Head of caudate nucleus (tissue), 42 donors: ENCODE measurements at regions not wholly inside any gene's neighbourhood (a gene's known extent, or its start where the extent isn't known, plus 50 kb on each side); places are given as distances from the start of the nearest gene placed in this dataset.

Experiments used
- DNase-seq, 42 donors: peaks; one replicate each; pipeline versions ENCODE4 v3.0.0 to v3.0.0-alpha.2; 2020 to 2021; ENCODE audit warnings: mixed read lengths in 7 of 42
- intact Hi-C: fragments of 100-400 bp; cut with DNase I; formaldehyde crosslinking; loops from one replicate; pipeline ENCODE4 v1.15.0; 2022

DNA sequence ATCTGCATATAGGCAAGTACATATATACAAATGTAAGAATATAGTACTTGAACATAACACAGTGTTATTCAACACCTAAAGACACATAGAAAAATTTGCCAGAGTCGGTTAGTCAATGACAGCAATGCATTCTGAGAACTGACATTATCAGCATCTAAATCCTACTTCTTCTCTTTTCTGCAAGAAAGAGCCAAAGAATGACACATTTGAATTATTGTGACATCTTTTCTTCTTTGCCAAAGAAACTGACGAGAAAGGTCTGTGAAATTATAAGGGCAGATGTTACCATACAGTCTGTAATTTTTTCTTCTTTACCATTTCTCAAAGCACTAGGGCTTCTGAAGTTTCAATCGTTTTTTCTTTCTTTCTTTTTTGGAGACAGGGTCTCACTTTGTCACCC is 350.9 kb upstream of the NBEA start:
- intact Hi-C loops, result no loop called here
- DNase-seq, result no peak

DNA sequence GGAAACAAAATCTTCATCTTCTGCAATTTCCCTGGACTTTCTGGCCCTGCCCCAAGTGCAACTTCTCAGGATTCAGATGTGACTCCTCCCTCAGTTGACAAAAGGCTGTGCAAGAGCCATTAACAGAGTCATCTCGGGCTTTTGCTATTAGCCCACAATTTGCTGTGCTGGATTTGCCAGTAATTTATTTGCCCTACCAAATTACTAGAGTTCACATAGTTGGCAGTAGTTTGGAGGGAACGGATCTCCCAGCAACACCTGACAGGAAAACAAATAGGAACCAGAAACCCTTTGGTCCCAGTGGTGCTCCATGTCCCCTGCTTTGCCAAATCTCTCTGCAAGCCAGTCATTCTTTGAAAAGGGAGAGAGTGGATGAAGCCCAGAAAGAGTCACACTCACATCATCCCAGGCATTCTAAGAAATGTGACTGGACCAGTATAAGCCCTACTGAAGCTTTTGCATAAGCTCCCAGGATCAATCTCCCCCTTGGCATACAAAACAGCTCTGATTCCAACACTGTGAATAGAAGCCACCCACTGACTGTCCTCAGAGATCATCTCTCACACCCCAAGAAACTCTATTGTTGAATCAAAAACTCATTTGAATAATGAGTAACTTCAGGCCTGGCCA is 350.1 kb upstream of the NBEA start:
- DNase-seq, result peak in 12 of 42 donors; percentile 9 to 56 (median 23)
- intact Hi-C loops, result no loop called here

DNA sequence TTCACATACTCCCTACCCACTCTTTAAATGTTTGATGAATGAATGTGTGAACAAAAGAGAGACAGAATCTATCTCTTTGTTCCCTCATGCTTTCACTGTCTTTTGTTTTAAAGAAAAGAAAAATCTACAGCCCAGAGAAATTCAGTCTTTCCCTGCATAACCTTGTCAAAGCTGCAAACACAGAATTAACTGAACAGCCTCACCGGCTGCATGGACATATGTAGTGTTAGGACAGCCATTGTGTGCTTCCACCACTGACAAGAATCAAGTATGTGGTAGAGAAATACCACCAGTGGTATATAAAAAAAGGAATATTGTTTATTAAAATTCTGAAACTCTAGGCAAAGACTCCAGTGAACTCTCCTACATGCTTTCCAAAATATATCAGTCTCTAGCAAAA is 348.4 kb upstream of the NBEA start:
- intact Hi-C loops, result no loop called here
- DNase-seq, result no peak

DNA sequence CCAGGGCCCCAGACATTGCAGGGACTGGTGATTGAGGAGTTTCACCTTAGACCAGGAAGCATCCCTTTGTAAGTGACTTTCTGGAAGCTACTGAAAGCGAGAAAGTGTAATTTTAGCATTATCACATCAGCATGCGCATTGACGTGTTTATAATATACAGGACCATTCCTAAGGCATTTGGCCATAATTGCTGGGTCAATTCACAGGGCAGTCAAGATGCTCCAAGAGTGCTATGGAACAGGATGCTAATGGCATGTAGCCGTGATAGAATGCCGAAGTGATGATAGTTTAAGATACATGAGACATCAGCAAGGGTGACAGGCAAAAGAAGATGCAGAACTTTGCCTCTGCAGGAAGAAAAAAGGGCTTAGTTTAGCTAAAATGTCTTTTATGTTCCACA is 347.6 kb upstream of the NBEA start:
- intact Hi-C loops, result no loop called here
- DNase-seq, result no peak

DNA sequence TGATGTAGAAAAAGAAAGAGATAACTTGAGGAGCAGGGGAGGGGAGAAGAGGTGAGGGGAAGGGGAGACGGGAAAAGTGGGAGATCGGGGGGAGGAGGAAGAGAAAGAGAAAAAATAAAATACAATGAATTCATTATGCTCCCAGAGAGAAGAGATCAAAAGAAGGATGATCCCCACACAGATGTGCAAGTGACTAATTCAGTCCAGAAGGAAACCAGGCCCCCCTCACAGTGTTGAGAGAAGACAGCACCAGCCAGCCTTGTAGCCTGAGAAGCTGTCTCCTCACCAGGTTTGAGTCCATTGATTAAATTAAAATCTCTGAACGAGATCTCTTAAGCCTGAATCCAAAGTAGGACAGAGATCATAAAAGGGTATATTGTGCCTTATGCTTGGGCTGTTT is 333.7 kb upstream of the NBEA start:
- intact Hi-C loops, result no loop called here
- DNase-seq, result no peak

DNA sequence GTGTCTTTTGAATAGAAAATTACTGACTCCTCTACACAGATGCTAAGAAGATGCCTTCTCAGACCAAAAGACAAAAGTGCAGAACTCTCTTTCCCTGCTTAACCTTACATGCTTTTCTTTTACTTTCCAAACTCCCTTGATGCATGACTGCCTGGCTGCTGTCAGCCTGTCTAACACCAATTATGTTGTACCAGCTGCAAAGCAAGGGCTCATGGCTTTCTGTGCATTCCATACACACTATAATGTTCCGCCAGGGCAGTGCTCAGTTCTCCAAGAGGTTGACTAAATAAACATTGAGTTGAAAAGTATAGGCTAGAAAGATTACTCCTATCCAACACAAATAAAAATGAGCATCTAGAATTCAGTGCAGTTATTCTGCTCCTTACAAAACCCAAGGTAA is 330.4 kb upstream of the NBEA start:
- intact Hi-C loops, result no loop called here

DNA sequence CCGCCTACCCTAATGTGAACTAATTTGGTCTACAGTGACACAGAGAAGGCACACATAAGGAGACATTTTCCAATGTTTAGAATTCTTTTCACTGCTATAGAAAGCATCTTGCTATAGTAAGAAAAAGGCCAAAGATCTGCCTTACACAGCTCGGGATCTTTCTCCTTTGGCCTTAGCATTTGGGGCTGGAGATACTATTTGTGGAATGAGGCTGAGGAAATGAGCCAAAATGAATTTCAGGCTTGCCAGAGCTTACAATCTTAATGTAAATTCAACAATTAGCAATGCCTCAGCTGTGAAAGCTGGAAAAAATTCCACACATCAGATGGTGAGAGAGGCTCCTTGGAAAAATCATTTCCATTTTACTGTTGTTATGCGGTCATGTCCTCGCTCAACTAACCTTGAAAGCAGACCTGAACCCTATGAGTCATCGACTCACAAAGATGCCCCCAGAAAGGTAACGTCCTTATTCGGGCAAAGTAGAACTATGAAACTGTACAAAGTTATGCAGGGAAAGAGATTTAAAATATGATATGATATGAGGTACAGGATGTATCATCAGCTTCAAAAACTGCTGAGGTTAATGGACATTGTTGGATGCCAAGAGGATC is 324.5 kb upstream of the NBEA start:
- no peak for DNase-seq
- intact Hi-C loops, result no loop called here

More for the DNA sequence above, 330.4 kb upstream of the NBEA start:
- DNase-seq, result no peak

DNA sequence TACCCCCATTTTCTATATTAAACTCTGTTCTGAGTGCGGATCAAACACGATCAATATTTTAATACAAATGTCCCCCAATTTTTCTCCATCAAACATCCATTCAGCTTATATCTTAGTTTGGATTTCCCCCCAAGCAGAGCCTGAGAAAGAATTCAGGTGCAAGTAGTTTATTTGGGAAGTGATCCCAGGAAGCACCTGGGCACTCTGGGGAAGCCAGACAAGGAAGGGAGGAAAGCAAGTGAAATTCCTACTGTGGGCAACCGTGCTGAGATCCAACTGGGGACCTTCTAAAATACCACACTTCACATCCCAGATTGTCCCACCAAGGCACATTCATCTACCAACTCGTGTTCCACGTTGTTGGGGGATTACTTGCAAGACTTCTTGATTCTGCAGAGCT is 323.4 kb upstream of the NBEA start:
- intact Hi-C loops, result no loop called here
- DNase-seq, result no peak

DNA sequence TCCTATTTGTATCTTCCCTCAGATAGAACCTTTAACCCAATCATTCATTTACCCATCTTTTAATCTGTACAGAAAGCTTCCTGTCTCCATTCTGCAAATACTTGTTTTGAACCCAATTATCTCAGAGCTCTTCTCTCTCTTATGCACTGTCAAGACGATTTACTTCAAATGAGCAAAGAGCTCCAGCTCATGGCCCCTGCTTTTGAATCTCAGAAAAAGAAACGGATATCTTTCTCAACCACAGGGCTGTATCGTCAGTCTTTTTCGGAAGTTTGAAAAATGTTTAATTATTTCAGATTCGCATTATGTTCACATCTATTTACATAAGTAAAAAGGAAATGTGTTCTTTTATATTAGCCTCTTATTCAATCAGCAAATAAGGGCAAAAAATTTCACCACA is 322.7 kb upstream of the NBEA start:
- intact Hi-C loops, result no loop called here
- DNase-seq, result no peak

DNA sequence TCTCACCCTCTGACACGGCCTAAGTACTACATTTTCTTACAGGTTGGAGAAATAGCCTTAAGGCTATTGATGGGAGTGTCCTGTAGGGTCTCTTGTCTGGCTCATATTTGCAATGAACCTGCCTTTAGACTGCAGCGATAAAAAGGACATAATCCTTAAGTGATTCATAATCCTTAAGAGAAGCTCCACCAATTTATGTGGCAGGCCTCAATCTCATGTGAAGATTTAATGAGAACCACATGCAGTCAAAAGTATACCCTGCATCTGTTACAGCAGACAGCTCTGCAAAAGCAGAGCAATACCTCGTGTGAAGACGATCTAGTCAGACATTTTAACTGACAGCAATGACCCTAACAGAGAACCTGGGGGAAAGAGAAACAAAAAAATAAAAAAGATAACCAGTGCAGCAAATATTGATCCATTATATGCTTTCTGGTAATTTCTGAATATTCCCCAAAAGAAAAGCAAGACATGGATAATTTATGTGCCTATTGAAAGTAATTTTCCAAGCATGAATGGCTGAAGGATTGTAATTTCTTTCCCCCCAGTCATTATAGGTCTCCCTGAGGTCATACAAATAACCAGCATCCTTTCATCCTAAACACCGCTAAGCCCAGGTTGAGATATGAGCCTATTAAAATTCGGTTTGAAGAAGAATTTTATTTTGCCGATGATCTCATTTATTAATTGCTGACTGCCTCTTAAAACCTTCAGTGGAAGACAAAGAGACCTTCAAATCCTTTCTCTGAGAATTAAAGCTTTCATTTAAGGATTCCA is 321.8 kb upstream of the NBEA start:
- no peak for DNase-seq
- intact Hi-C loops, result no loop called here

DNA sequence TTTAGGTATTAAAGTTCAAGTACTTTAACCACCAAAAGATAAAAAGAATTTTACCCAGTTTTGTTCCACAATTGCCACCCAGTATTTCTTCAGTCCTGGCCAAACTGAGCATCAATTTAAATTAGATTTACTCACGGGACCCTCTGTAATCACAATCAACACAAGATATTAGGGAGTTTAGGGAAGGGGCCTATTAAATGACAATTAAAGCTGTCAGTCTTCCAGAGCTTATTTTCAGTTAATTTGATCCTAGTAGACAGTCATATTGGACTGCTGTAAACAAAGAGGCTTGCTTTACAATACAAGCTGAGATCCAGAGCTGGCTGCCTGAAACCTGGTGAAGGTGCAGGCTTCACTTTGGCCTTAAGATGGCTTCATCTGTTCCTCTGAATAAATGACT is 321.2 kb upstream of the NBEA start:
- DNase-seq, result no peak
- intact Hi-C loops, result no loop called here

DNA sequence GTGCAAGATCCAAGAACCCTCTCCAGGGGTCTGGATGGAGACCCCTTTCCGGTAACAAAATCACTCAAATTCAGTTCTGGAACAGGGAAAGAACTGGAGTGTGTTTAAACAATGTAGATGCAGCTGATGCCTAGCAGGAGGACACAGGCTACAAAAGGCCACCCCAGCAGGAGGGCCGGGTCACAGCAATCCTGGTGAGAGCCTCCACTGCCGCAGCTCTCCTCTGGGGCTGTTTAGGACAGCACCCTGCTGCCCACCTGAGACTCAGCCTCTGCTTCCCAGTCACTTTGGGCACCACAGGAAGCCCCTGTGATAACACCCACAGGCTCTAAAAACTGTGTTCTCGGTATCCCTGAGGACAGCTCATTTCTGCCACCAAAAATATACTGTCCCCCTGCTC is 318.7 kb upstream of the NBEA start:
- intact Hi-C loops, result no loop called here
- no peak for DNase-seq

DNA sequence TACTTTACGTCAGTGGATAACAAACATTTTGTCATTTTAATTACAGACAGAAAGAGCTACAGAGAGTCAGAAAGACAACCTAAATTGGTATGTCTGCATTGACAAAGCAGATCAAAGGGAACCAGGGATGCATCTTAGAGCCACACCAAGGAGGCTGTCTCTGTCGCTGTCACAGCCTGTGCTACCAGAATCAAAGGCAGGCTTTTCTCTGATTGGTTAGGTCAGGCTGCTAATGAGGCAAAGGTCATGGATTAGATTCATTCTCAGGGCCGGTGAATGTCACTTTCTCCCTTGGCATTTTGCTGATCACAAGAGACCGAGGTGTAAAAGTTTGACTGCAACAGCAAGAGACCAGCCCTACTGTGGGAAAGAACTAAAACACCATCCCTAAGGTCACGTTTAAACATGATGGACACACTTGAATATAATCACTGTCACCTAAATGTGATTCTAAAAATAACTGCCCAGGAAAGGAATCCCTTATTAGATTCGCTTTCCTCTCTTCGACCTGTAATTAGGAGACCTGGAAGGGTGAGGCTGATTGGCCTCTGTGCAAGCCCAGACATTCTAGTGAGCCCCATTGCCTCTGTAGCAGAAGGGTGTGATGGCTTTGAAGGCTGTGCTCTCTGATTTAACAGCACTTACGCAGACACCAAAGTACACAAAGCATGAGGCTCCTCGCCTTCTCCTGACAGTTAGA is 314.4 kb upstream of the NBEA start:
- intact Hi-C loops, result no loop called here
- no peak for DNase-seq

DNA sequence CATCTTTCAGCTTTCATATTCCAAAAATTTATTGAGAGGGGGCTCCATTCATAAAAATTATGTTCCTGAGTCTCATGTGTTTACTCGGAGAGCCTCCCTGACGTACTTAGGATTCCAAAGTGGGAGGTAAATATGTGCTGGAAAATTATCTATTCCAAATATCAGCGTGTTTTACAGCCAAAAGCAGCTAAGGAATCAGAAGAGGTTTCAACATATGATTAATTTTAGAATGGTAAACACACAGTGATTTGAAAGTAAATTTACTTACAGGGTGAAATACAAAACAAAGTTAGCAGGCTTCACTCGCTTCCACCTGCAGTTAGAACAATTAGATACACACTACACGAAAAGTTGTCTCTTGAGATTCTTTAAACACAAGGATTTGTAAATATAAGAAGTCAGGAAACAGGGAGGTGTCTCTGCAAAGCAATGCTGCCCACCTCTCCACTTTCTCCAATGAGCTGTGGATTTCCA is 313.8 kb upstream of the NBEA start:
- no peak for DNase-seq
- intact Hi-C loops, result no loop called here

DNA sequence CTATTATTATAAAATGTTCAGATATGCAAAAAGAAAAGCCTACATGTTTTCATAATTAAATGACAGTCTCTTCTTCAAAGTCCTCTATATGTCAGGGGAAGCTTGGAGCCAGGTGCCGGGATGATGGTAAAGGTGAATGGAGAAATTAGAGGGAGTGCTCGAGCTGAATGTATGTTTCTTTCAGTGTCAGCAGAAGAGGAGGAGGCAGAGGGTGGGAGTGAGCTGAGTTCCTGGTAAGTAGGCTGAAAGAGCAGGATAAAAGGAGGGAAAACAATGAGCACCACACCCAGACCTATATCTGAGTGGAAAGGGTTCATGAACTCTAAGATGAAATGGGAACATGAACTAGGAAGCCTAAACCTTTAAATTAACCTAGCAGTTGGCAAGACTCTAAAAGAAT is 307.6 kb upstream of the NBEA start:
- DNase-seq, result peak in 33 of 42 donors; percentile 3 to 86 (median 39)
- intact Hi-C loops, result no loop called here

DNA sequence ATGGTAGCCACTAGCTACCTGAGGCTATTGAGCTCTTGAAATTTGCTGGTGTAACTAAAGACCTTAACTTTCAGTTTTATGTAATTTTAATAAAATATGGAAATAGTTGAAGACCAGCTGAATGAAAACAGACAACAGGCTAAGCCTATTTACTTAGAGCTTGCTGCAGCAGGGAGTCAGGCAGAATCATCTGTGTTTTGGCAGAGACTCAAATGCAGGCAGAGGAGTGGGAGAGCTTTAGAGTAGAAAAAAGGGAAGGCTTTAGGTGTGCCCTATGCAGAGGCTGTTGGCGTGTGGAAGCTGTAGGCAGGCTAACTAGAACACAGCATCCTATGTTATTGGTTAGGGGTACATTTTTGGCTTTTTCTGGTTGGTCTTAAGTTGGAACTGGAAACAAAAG is 304.9 kb upstream of the NBEA start:
- peak in 11 of 42 donors; percentile 6 to 53 (median 23) for DNase-seq
- intact Hi-C loops, result no loop called here

DNA sequence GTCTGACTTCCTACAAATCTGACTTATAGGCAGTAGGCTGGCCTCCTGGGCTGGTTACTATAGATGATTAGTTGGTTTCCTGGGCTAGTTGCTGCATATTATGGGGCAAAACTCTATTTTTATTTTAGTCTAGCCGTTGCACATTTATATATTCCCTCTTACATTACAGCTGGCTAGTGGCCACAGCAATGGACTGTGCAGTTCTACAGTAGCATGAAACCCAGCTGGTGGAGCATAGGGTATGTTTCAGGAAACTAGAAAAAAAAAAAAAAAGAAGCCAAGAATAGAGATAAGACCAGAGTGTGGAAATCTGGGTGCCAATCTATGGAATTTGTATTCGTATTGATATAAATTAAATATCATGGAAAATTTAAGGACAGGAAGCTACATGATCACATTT is 304.4 kb upstream of the NBEA start:
- intact Hi-C loops, result no loop called here
- no peak for DNase-seq

DNA sequence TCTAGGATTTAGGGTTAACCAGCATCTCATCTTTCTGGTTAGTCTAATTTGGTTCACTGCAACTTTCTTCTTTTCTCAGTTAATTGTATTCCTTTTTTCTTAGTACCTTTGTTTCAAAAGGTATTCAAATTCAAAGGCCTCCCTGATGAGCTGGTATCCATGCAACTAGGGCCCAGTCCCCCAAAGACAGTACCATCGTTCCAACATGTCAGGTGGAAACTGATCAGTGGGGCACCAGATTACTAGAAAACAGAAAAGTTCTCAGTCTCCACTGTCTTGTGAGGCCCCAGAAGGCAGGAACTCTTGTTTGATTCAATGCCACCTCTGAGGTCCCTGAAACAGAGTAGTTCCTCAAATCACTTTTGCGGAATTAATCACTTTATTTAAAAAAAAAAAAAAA is 303.2 kb upstream of the NBEA start:
- intact Hi-C loops, result no loop called here
- DNase-seq, result no peak

DNA sequence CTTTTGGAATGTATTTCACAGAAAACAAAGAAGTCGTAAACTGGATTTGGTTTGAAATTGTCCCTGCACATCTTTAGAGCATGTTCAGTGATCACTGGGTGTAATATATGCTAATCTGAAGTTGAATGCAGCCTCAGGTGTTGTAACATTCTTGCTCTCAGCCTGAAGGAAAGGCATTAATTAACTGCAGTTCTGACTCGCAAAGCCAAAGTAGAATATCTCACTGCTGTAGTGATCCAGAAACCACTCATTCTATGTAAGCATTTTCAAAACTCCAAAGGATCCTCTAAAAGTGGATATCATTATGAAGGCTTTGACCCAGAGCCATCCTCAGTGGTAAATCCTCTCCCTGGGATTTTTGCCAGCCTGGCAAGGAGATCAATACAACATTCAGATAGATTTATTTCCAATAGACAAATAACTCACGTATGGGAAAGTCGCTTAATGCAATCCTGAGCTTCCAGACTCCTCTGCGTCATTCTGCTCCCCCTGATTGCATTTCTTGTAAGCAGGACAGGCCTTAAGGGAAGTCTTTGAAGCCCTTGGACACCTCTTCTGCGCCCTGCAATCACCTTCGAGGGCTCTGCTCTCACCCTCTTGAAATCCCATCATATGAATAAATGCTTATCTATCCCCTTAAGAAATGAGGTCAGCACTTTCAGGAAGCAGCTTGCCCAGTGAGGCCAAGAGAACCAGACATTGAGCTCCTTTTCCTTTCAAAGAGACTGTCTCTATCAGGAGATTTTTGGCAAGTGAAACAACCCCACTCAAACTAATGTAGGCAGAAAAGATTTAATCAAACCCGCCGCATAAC is 301.7 kb upstream of the NBEA start:
- no peak for DNase-seq
- intact Hi-C loops, result no loop called here
